ENCODE measurements at regions not wholly inside any gene's neighbourhood (a gene's known extent, or its start where the extent isn't known, plus 50 kb on each side); places are given as distances from the start of the nearest gene placed in this dataset.
A peak's percentile ranks its signal among the peaks of the same experiment; 100 is the strongest.
"Not testable (repeated sequence)": the region's sequence is repeated elsewhere in the genome, so short reads cannot be mapped to it uniquely, and the experiment has no call there.

DNA sequence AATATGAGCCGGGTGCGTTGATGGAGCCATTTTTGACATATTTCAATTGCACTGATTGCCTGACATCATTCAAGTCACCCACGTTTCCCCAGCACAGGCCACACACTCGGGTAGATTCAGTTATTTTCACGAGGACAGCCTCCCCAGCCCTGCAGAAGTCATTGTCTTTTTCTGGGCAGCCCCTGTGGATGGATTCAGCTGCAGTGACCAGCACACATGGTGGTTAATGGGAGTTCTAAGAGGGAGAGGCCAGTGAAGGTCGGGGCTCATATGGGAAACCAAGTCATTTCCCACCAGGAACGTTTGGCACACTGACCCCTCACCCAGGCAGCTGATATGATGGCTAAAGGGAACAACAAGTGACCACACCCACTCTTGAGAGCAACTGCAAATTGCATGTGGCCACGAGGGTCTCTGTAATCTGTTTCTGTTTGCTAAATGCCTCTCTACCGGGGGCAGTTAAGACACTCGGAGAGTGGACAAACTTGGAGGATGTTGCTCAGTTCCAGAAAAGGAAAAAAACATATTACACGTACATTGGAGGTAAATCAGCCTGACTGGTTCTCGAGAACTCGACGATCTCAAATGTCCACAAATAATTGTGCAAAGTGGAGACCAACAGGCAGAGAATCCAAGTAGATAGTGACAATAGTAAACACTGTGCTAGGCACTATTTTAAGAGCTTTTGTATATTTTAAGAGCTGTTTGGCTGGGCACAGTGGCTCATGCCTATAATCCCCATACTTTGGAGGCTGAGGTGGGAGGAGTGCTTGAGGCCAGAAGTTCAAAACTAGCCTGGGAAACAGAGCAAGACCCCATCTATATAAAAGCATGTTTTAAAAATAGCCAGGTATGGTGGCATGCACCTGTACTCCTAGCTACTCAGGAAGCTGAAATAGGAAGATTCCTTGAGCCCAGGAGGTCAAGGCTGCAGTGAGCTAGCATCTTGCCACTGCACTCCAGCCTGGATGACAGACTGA is 167.2 kb upstream of the IRF2BP2 start:
- no peak for DNase-seq (ENCODE audit: low read depth)

DNA sequence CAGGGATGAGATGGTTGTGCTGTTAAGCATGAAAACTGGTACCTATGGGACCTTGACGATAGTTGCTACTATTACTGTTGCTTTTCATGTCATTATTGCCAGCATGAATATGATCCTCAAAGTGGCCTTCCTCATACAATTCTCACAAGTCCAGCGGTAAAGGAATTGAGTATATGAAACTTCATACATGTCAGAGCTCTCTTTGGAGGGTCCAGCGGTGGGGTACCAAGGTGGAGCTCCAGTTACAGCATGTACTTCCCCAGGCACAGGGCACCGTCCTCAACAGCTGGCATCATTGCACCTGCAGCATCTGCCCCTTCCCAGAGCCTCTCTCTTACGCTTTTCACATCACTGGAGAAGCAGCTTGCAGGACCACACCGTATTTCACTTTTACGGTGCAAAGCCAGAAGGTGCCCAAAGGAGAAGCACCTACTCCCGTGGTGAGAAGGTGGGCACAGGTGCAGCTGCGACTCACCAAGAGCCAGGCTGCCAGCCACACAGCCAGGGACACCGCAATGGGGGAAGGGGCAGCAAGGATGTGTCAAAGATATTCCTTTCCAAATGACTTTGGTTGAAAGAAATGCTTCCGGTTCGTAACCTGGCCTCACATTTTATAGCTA is 166.4 kb upstream of the IRF2BP2 start:
- no peak for DNase-seq (ENCODE audit: low read depth)

DNA sequence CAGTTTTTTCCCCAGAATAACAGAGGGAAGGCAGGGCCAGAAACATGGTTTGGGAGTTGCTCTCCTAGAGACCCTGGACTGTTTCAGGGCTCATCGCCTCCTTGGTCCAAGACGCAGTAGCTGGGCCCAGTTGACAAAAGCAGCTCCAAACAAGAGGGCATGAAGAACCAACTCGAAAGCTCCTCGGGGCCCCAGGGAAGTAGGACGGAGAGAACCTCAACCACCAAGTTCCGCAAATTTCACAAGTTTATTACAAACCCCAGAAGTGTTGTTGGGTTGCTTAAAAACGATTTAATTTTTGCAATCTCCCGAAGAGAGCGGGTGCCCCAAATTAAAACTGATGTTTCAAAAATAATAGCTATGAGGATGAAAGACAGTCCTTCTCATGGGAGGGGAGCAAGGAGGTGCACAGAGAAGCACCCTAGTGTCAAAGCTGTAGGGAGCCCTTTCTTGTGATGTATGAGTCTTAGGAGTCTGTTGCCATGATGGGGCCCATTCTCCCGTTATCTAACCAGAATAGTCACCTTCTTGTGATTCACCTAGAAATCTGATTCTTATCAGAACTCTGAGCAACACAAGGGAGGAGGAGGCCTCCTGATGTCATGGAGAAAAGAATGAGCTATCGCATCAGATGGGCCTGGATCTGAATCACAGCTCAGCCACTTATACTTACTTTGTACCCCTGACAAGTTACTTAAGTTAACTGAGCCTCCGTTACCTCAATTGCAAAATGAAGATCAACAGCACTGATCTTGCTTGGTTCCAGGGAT is 165.7 kb upstream of the IRF2BP2 start:
- DNase-seq (ENCODE audit: low read depth): no peak

DNA sequence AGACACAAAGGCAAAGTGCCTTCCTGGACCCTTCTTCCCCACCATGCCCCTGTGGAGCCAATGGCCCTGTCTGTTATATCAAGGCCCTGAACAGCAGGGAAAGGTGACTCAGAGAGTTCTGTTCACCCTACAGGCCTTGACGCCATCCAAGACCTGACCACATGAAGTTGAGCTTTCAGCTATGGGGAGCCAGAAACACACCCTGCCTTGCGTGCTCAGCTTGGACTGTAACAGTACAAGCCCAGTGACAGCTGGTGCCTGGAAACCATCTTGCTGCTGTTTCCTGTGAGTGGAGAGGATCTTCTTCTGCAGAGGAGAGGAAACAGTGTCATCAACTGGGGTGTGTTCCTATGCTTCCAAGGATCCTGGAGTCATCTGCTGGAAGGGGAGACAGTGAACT is 165.0 kb upstream of the IRF2BP2 start:
- DNase-seq (ENCODE audit: low read depth): no peak

DNA sequence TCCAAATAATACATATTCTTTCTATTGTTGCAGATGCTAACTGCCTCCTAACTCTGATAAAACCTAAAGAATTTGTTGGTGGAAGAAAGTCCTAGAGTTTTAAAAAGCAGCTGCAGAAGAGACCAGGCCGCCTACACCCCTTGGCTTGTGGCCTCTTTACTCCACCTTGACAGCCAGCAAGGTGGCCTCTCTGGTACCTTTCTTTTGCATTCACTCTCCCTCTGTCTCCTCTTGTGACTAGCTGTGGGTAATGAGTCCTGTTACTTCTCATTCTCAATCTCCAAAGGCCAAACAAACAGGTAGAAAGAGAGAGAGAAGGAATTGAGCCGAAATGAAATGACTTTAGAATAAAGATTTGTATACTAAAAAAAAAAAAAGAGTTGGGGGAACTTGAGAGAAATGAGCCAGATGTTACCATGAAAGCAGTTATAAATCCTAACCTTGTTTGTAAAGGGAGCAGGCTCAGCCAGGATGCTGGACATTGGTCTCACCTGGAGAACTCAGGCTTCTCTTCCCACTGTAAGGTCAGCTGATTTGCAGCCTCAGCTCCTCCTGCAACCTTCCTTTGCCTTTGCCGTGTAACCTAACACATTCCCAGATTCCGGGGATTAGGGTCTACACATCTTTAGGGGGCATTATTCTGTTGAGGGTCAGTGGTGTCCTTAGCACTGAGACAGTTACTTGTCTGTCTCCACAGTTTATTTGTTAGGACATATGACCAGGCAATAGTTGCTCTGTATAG is 164.1 kb upstream of the IRF2BP2 start:
- DNase-seq (ENCODE audit: low read depth): no peak

DNA sequence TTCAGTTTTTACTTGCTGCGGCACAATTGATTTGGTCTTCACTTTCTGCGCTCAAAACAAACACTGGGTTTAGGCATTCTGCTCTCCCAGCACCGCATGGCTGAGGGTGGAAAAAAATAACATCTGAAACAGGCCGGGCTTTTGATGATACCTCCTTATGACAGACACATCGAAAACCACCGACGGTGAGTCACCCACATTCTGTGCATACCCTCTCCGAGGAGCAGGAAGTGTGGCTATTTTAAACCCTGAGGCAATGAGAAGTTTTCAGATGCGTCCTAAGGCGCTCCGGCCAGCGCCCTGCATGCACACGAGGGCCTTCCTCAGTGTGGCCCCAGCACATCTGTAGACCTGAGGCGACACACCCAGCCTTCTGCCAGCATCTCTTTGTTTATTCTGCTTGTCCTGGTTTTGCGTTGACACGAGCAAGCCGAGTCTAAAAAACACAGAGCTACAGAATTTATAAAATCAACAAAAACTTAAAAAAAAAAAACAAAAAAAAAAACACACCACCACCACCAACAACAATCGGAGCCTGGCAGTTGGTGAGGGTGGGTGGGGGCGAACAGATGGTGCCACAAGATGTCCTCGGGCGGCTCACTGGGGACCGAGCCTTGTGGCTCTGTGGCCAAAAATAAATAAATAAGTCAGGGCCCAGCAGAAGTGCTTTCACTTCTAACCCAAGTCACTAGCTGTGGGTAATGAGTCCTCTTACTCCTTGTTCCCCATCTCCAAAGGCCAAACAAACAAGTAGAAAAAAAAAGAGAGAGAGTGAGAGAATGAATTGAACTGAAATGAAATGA is 162.6 kb upstream of the IRF2BP2 start:
- peak; percentile 67 for DNase-seq (ENCODE audit: low read depth)

DNA sequence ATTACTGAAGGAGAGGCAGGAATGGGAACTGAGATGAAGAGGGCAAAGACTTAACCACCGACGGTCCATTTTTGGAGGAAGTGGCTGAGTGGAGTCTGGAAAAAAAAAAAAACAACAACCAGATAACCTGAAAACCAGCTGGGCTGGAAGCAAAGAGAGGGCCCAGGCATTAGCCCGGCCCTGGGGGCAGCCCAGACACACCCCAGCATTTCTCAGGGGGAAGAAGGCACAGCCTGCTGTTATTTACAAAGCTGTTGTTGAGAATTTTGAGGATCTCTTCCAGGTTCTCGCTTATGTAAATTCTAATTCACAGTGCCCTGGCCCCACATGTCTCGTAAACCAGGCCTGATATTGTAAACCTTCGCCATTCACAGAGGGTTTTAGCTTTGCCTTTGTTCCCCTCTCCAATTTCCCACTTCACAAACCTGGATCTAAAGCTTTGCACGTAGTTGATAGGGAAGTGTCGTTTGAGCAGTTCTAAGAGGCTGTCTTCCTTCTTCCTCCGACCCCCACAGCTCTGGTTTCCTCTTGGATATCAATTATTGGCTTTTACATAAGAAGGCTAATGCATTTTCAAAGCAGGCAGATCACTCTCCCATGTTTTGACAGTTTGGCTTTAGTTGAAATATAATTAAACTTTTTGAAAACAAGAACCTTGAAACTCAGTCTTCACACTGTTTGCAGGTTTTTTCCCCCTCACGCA is 161.8 kb upstream of the IRF2BP2 start:
- DNase-seq (ENCODE audit: low read depth): no peak

DNA sequence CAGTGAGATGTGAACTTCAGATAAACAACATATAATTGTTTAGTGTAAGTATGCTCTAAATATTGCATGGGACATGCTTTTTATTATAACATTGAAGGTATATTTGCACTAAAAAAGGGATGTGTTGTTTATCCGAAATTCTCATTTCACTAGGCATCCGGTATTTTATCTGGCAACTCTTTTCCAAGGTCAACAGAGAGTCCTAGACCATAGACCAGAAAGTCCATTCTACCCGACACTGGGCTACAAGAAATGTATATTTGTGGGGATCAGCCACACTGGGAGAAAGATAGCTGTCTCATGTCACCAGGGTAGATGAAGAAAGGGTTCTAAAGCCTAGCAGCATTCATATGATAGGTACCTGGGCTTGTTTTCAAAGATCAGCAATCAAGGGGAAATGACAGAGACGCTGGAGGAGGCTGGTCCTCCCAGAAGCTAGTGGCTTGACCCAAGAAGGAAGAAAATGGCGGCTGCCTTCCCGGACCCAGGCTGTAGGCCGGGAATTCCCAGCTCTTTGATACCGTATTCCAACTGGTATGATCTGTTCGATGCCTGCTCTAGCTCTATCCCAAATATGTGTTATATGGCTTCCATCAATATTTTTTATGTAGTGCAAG is 161.1 kb upstream of the IRF2BP2 start:
- no peak for DNase-seq (ENCODE audit: low read depth)

DNA sequence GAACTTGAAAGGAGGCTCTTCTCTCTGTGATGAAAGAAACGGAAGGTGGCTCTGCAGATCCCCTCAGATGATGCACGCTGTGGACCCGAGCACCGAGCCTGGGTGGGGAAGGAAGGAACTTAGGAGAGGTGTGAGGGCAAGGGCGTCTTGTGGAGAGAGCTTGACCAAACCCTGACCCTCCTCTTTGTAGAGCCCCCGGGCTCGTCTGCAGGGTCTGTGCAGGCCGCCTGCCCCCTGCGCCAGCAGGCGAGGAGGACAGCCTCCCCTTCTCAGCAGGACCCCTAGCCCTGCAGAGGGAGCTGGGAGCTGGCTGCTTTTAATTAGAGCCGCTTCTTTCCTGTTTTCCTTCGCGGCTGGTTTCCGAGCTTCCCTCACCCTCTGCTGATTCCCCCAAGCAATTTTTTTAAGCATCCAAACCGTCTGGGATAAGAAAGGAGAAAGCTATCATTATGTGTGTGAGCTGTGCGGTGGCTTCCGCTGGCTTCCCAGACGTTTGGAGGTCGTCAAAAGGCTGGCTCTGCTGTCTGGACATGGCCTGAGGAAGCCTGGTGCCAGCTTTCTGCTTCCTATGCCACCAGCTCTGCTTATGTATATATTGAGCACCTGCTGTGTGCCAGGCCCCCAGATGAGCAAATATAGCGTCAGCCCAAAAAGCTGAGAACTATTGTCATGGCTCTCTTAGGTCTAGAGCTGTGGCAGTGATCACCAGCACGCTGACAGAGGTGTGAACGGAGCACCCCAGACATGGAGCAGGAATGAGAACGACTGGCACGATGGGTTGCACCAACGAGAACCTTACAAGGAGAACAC is 160.2 kb upstream of the IRF2BP2 start:
- DNase-seq (ENCODE audit: low read depth): no peak

DNA sequence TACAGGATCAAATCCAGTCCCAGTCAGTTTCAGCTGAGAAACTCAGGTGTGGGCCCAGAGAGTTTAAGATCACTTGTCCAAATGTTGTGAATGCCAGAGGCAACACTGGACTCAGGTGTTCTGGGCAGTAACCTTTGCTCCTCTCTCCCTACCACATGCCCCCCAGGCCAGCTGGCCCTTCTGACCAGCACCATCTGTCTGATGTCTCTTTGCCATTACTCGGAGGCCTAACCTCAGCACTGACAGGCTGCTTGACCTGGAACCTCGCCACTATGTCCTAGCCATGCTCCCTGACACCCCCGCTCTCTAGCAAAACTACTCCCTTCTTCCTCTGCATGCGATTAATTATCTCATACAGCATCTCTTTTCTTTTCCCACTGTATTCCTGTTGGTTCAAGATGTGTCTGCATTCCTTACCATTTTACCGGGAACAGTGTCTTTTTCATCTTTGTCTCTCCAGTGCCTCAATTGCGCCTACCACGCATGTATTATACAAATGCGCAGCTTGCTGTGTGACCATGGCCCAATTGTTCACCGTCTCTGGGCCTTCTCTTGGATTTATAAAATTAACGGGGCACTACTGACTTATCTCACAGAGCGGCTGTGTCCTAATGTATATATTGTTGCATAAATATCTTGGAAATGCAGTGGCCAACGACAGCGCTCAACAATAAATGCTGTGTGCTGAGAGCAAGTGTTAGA is 159.5 kb upstream of the IRF2BP2 start:
- no peak for DNase-seq (ENCODE audit: low read depth)

DNA sequence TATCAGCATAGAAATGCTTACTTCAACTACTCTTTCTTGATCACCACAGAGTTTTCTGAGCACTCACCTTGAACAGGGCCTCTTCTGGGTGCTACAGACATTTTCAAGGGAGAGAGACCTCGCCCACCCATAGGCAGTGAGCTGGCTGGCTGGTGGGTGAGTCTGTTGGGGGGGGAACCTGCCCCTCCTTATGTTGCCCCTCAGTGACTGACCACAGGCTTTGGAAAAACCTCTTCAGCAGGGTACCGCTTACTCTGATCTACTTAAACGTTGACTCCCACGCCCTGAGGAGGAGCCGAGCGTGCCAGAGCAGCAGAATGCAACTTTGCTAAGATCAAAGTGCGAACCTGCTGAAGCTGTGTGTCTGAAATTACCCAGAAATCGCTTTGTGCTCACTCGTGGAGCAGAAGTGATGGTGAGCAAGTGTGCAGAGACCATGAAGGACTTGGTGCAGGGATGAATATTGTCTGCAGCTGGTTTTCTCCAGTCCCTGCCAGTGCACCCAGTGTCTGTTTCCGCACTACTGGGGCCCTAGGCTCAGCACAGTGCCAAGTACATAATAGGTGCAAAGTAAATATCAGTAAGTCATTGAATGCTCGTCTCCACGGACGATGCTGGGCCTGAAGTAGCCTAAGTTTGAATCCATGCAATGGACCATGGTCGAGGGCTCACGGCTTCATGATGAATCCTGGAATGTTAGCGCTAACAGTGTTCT is 158.7 kb upstream of the IRF2BP2 start:
- no peak for DNase-seq (ENCODE audit: low read depth)

DNA sequence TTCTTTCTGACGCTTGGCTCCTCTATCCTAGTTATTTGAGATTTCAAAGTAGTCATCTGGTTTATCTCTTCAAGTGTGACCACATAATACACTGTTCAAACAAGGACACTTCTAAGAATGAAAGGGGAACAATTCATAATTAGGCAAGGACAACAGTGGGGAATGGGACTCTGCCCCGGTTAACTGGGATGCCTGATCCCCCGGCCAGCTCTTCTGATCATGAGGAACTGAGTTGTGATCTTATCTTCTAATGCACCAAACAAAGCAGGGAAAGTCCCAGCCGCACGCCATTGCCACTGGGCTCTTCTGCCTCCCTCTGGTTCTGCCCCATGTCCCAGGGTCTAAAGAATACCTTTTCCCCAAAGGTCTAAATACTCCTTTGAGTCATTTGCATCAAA is 158.2 kb upstream of the IRF2BP2 start:
- DNase-seq (ENCODE audit: low read depth): no peak

DNA sequence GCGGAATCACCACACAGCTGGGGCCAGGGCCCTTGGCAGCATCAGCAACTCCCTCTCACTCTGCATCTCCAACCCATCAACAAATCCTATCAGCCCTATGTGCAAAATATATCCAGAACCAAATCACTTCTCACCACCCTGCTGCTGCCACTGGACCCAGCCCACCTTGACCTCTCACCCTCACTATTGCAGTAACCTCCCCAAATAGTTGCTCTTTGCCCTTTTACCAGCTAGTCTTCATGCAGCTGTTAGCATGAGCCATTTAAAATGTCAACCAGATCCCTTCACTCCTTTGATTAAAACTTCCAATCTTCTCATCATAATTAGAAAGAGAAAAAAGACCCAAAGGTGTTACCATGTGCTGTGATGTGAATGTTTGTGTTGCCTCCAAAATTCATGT is 155.7 kb upstream of the IRF2BP2 start:
- DNase-seq (ENCODE audit: low read depth): no peak

DNA sequence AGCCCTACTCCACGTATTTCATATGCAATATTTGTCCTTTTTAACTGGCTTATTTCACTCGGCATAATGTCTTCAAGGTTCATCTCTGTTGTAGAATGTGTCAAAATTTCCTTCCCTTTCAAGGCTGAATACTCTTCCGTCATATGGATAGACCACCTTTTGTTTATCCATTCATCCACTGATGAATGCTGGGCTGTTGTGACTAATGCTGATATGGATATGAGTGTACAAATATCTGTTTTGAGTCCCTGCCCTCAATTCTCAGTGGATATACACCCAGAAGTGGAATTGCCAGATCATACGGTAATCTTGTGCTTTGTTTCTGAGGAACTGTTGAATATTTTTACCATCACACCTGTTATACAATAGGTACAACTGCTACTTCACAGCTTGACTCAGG is 155.2 kb upstream of the IRF2BP2 start:
- DNase-seq (ENCODE audit: low read depth): no peak

DNA sequence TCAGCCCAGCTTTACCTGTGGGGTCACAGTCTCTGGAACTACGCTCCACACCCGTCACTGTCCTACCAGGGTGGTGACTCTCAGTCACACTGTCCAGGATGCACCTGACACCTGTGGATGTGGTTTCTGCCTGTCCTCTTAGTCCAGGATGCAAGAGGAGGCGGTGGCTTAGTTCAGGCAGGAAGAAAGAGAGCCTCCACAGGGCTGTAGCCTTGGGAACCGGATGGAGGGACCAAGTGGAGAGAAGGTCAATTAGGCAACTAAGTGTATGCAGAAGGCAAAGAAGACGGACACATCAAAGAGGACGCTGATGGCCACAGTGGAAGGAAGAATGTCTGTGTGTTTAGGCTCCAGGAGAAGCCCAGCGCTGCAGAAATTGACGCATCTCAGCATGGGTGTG is 153.9 kb upstream of the IRF2BP2 start:
- DNase-seq (ENCODE audit: low read depth): no peak

DNA sequence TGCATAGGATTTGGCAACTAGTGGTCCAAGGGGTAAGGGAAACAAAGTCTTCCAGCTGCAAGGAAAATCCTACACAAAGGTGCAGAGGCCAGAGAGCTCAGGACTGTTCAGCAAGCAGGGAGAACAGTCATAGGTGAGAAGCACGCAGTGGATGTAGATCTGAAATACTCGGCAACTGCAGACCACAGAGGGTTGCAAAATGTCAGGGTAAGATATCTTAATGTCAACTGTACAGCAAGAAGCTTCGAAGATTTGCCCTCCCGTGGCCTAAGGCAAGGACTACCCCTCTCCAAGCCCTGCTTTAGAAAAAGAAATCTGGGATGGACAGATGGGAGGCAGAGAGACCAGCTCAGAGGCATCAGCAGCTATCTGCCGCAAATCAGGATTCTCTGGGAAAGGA is 153.4 kb upstream of the IRF2BP2 start:
- DNase-seq (ENCODE audit: low read depth): no peak

DNA sequence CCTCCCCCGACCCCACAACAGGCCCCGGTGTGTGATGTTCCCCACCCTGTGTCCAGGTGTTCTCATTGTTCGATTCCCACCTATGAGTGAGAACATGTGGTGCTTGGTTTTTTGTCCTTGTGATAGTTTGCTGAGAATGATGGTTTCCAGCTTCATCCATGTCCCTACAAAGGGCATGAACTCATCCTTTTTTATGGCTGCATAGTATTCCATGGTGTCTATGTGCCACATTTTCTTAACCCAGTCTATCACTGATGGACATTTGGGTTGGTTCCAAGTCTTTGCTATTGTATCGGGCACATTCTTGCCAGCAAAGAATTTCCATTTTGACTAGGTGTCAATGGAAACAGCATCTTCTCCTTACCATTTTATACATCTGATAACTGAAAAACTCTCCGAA is 152.1 kb upstream of the IRF2BP2 start:
- not testable (repeated sequence) for DNase-seq (ENCODE audit: low read depth)

DNA sequence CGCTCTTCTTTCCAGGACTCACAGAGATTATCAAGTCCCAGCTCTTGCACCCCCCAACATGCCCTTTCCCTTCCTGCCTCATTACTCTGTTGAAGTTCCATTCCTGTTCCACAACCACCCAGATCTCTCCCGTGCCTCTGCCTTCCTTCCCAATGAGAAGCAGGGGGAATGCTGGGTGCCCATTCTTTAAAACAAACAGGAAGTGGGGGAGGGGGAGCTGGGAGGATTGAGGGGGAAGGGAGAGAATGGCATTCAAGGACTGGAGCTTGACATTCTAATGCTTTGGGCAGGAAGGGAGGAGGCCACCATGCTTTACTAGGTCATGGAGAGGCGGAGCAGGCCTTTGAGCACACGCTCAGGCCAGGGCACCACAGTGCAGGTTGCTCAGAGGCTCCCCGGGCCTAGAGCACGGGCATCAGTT is 150.3 kb upstream of the IRF2BP2 start:
- DNase-seq (ENCODE audit: low read depth): no peak

Data from activated T-helper 1 cell treated with Interleukin-2 at 50 U/mL for 16 hours (primary cell).